Keratinocyte (primary cell): ENCODE measurements at regions not wholly inside any gene's neighbourhood (a gene's known extent, or its start where the extent isn't known, plus 50 kb on each side); places are given as distances from the start of the nearest gene placed in this dataset.

Source experiments
- DNase-seq: peaks from one replicate; pipeline ENCODE4 v3.0.0-alpha.2; 2011; ENCODE audit warnings: low read depth, missing footprints, low spot score
- FAIRE-seq: peaks from 2 replicates; lab custom pipeline; 2011; peaks lifted over from hg19 to GRCh38; lab: Jason Lieb, UNC
- H2AFZ ChIP-seq: 2 replicates; pipeline ENCODE4 v1.6.0; 2012; ENCODE audit warnings: low read length, control low read depth, inconsistent platforms; ENCODE audit not compliant: control insufficient read depth
- H3K27ac ChIP-seq: 2 replicates; pipeline ENCODE4 v1.5.1; 2011; ENCODE audit warnings: low read length; ENCODE audit not compliant: control insufficient read depth, insufficient read depth
- H3K27me3 ChIP-seq: 3 replicates; pipeline ENCODE4 v1.6.0; 2011; ENCODE audit warnings: low read length; ENCODE audit not compliant: control insufficient read depth, insufficient read depth; ENCODE audit errors: extremely low read depth
- H3K36me3 ChIP-seq, 2 experiments: 2 replicates in 1 of 2; 3 replicates in 1 of 2; pipeline ENCODE4 v1.5.1; 2011; ENCODE audit warnings: low read length in 2 of 2, mild to moderate bottlenecking in 1 of 2; ENCODE audit not compliant: control insufficient read depth in 2 of 2, insufficient read depth in 2 of 2; ENCODE audit errors: extremely low read depth in 1 of 2
- H3K4me1 ChIP-seq: 3 replicates; pipeline ENCODE4 v1.5.1; 2011; ENCODE audit warnings: low read length; ENCODE audit not compliant: control insufficient read depth, insufficient read depth; ENCODE audit errors: extremely low read depth
- H3K4me2 ChIP-seq: 3 replicates; pipeline ENCODE4 v1.6.0; 2011; ENCODE audit warnings: low read depth, low read length; ENCODE audit not compliant: control insufficient read depth, insufficient read depth; ENCODE audit errors: extremely low read depth
- H3K4me3 ChIP-seq, 3 experiments: fragments of 200-600 bp in 1 of 3; sonication (generic) in 1 of 3; 2 replicates in 2 of 3; 3 replicates in 1 of 3; pipeline ENCODE4 v1.5.1; 2011 to 2016; ENCODE audit warnings: low read length in 3 of 3, mild to moderate bottlenecking in 3 of 3, control low read depth in 2 of 3, inconsistent platforms in 1 of 3, low read depth in 1 of 3, mixed read lengths in 1 of 3, mixed run types in 1 of 3, moderate library complexity in 1 of 3; ENCODE audit not compliant: control insufficient read depth in 2 of 3, insufficient read depth in 2 of 3; ENCODE audit errors: extremely low read depth in 1 of 3
- H3K79me2 ChIP-seq: 2 replicates; pipeline ENCODE4 v1.6.0; 2012; ENCODE audit warnings: low read length; ENCODE audit not compliant: control insufficient read depth, insufficient read depth
- H3K9ac ChIP-seq: 3 replicates; pipeline ENCODE4 v1.6.0; 2011; ENCODE audit warnings: low read length; ENCODE audit not compliant: control insufficient read depth, insufficient read depth; ENCODE audit errors: extremely low read depth
- H3K9me1 ChIP-seq: 3 replicates; pipeline ENCODE4 v1.6.0; 2011; ENCODE audit warnings: low read length; ENCODE audit not compliant: control insufficient read depth, insufficient read depth; ENCODE audit errors: extremely low read depth
- H3K9me3 ChIP-seq: 2 replicates; pipeline ENCODE4 v1.5.1; 2012; ENCODE audit warnings: low read depth, low read length; ENCODE audit not compliant: control insufficient read depth
- H4K20me1 ChIP-seq: 3 replicates; pipeline ENCODE4 v1.6.0; 2011; ENCODE audit warnings: low read length; ENCODE audit not compliant: control insufficient read depth, insufficient read depth; ENCODE audit errors: extremely low read depth
- EZH2 ChIP-seq: IDR thresholded peaks from one replicate; pipeline ENCODE4 v1.6.1; 2012; ENCODE audit warnings: inconsistent platforms, mild to moderate bottlenecking, low read length, moderate library complexity
- dilution Hi-C: fragments of 300-500 bp; cut with MboI; formaldehyde crosslinking; loops from one replicate; pipeline ENCODE4 v1.7.0; 2020; ENCODE audit warnings: low sequenced_read_pairs; ENCODE audit not compliant: extremely low pct_ligation_motif_present
- TF ChIP-seq, protein P1 (sequence below), 3 experiments: IDR thresholded peaks in 1 of 3; conservative IDR thresholded peaks in 1 of 3; optimal IDR thresholded peaks in 1 of 3; 2 replicates in 2 of 3; 3 replicates in 1 of 3; pipeline versions ENCODE3 to v1.5.1; 2011; ENCODE audit warnings: low read length in 3 of 3, mild to moderate bottlenecking in 3 of 3, moderate library complexity in 2 of 3, control low read depth in 1 of 3, inconsistent platforms in 1 of 3; ENCODE audit not compliant: insufficient read depth in 2 of 3; ENCODE audit errors: extremely low read depth in 1 of 3

DNA sequence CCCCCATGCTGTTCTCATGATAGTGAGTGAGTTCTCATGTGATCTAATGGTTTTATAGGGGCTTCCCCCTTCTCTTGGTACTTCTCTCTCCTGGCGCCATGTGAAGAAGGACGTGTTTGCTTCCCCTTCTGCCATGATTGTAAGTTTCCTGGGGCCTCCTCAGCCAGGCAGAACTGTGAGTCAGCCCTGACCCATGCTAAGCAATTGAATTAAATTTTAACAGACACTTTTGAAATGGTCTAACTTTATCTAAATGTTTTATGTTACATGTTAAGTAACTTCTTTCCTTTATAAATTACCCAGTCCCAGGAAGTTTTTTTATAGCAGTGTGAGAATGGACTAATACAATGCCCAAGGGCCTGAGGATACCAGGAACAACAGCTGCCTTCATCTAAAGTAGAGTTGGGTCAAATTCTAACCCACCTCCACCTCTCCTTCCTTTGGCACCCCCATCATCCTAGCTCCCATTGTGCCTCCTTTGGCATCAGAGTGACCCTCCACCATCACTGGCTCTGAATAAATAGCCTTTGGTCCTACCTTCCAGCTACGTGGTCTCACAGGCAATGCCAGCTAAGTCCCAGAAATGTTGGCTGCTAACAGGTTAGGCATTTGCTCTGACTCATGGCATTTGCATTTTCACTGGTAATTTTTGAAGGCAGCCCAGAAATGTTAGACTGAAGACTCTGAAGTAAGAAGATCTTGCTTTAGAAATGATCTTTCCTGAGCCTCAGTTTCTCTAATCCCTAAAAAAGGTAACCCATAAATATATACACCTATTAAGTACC lies 182.1 kb downstream of the MOSPD2 start:
- peaks cover 3% of the 10 kb centered on the region for H3K4me1 ChIP-seq
- no peaks in the 10 kb centered on the region for H3K79me2 ChIP-seq
- no peaks in the 10 kb centered on the region for H3K9me3 ChIP-seq
- H3K9ac ChIP-seq = no peak overlapping the region
- no peaks in the 10 kb centered on the region for H4K20me1 ChIP-seq
- DNase-seq (no peak), FAIRE-seq (no peak)
- H3K27me3 ChIP-seq = no peaks in the 10 kb centered on the region
- H3K4me2 ChIP-seq = no peak overlapping the region
- no peaks in the 10 kb centered on the region for H3K36me3 ChIP-seq
- no peaks in the 10 kb centered on the region for H3K9me1 ChIP-seq
- H3K4me3 ChIP-seq = no peak overlapping the region
- dilution Hi-C loops = no loop called here
- H3K27ac ChIP-seq = peak overlapping the region; percentile 17
- TF ChIP-seq, protein P1, sequence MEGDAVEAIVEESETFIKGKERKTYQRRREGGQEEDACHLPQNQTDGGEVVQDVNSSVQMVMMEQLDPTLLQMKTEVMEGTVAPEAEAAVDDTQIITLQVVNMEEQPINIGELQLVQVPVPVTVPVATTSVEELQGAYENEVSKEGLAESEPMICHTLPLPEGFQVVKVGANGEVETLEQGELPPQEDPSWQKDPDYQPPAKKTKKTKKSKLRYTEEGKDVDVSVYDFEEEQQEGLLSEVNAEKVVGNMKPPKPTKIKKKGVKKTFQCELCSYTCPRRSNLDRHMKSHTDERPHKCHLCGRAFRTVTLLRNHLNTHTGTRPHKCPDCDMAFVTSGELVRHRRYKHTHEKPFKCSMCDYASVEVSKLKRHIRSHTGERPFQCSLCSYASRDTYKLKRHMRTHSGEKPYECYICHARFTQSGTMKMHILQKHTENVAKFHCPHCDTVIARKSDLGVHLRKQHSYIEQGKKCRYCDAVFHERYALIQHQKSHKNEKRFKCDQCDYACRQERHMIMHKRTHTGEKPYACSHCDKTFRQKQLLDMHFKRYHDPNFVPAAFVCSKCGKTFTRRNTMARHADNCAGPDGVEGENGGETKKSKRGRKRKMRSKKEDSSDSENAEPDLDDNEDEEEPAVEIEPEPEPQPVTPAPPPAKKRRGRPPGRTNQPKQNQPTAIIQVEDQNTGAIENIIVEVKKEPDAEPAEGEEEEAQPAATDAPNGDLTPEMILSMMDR (optimal IDR thresholded peaks at IDR 0.05 in 1 of 3, IDR thresholded peaks at IDR 0.05 in 1 of 3, conservative IDR thresholded peaks at IDR 0.05 in 1 of 3; ENCODE audit: extremely low read depth in 1 of 3, insufficient read depth in 2 of 3, low read length in 3 of 3) = no peak
- TF ChIP-seq EZH2 = no peak
- no peak overlapping the region for H2AFZ ChIP-seq

DNA sequence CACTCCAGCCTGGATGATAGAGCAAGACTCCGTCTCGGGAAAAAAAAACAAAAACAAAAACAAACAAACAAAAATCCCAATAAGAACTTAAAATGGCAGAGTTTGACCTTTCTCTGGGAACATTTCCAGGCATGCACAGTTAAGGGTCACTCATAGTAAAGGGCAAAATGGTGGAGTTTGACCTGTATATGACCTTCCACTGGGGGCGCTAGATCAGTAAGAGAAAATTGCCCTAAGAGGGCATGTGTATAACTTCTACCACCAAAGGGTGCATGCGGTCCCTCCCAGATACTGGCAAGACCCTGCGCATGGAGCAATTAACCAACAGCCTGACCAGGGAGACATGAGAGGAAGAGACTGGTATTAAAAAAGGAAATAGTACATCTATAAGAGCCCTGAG lies 177.2 kb downstream of the MOSPD2 start:
- no peaks in the 10 kb centered on the region for H4K20me1 ChIP-seq
- no peak overlapping the region for H3K4me3 ChIP-seq
- TF ChIP-seq, protein P1 (optimal IDR thresholded peaks at IDR 0.05 in 1 of 3, IDR thresholded peaks at IDR 0.05 in 1 of 3, conservative IDR thresholded peaks at IDR 0.05 in 1 of 3; ENCODE audit: extremely low read depth in 1 of 3, insufficient read depth in 2 of 3, low read length in 3 of 3) = peak in 1 of 3 experiments; percentile 5
- TF ChIP-seq EZH2 = no peak
- no peak overlapping the region for H3K9ac ChIP-seq
- no peaks in the 10 kb centered on the region for H3K36me3 ChIP-seq
- H3K4me1 ChIP-seq = peaks cover 3% of the 10 kb centered on the region
- H3K27me3 ChIP-seq = no peaks in the 10 kb centered on the region
- FAIRE-seq = no peak
- no peaks in the 10 kb centered on the region for H3K79me2 ChIP-seq
- DNase-seq = no peak
- no peaks in the 10 kb centered on the region for H3K9me1 ChIP-seq
- no peak overlapping the region for H3K27ac ChIP-seq
- H3K9me3 ChIP-seq = no peaks in the 10 kb centered on the region
- dilution Hi-C loops = no loop called here
- H2AFZ ChIP-seq = no peak overlapping the region
- no peak overlapping the region for H3K4me2 ChIP-seq
